ENCODE measurements at regions not wholly inside any gene's neighbourhood (a gene's known extent, or its start where the extent isn't known, plus 50 kb on each side); places are given as distances from the start of the nearest gene placed in this dataset.
A peak's percentile ranks its signal among the peaks of the same experiment; 100 is the strongest.

DNA sequence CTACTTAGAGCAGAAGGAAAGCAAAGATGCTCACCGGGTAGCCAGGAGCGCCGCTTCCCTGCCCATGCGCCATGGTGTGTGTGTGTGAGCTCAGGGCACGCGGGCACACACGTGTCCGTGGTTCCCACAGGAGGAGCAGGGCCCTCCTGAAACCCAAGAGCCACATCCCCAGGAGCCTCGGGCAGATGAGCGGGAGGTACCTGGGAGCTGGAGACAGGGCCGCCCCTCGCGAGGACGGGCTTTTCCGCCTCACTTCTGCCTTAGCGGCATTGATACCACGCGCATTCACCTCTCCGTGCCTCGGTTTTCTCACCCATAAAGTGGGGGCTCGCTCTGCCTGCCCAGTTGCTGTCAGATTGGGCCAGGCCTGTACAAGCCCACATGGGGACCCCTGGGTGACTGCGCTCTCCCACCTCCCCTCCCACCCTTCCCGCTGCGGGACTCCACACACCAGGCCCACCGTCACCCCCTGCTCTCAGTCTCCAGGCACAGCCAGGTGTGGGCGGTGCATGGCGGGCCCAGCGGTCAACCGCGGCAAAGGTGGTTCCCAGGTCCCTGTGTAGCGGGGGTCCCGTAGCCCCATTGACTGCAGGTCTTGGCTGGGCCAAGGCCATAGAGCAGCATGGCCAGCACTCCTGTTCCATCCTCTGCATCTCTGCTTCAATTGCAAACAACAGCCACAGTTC is 66.3 kb downstream of the SIK1 start:
- Histone ChIP-seq H3K4me3 (no peak overlapping the region), H3K9me3 (no peaks in the 10 kb centered on the region), H3K27ac (peak overlapping the region; percentile 78 to 85 (median 82)), H3K36me3 (no peaks in the 10 kb centered on the region), H3K4me1 (peaks cover 0 to 13% (median 8%) of the 10 kb centered on the region in 4 donors), H3K27me3 (no peaks in the 10 kb centered on the region)
- no peak for DNase-seq
- TF ChIP-seq, protein P1, sequence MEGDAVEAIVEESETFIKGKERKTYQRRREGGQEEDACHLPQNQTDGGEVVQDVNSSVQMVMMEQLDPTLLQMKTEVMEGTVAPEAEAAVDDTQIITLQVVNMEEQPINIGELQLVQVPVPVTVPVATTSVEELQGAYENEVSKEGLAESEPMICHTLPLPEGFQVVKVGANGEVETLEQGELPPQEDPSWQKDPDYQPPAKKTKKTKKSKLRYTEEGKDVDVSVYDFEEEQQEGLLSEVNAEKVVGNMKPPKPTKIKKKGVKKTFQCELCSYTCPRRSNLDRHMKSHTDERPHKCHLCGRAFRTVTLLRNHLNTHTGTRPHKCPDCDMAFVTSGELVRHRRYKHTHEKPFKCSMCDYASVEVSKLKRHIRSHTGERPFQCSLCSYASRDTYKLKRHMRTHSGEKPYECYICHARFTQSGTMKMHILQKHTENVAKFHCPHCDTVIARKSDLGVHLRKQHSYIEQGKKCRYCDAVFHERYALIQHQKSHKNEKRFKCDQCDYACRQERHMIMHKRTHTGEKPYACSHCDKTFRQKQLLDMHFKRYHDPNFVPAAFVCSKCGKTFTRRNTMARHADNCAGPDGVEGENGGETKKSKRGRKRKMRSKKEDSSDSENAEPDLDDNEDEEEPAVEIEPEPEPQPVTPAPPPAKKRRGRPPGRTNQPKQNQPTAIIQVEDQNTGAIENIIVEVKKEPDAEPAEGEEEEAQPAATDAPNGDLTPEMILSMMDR (IDR thresholded peaks at IDR 0.05), result no peak
- no peak for TF ChIP-seq POLR2A (IDR thresholded peaks at IDR 0.05)

GRCh38 chr21:43358940-43359822 is 67.8 kb downstream of the SIK1 start:
- Histone ChIP-seq H3K36me3 (no peaks in the 10 kb centered on the region), H3K4me3 (no peak overlapping the region), H3K27ac (no peak overlapping the region), H3K27me3 (no peaks in the 10 kb centered on the region), H3K9me3 (no peaks in the 10 kb centered on the region), H3K4me1 (peaks cover 0 to 18% (median 9%) of the 10 kb centered on the region in 4 donors)
- no peak for DNase-seq
- no peak for TF ChIP-seq POLR2A (IDR thresholded peaks at IDR 0.05)

GRCh38 chr21:43357715-43358430 is 69.1 kb downstream of the SIK1 start:
- Histone ChIP-seq H3K4me3 (no peak overlapping the region), H3K27ac (no peak overlapping the region), H3K9me3 (no peaks in the 10 kb centered on the region), H3K36me3 (no peaks in the 10 kb centered on the region), H3K4me1 (peaks cover 0 to 25% (median 6%) of the 10 kb centered on the region in 4 donors), H3K27me3 (no peaks in the 10 kb centered on the region)
- TF ChIP-seq, protein P1 (IDR thresholded peaks at IDR 0.05), result no peak
- no peak for TF ChIP-seq POLR2A (IDR thresholded peaks at IDR 0.05)
- no peak for DNase-seq

GRCh38 chr21:43355925-43356289 is 71.0 kb downstream of the SIK1 start:
- H3K4me1 ChIP-seq, result peaks cover 0 to 12% (median 2%) of the 10 kb centered on the region in 4 donors
- no peaks in the 10 kb centered on the region for H3K27me3 ChIP-seq
- DNase-seq, result peak in 2 of 3 donors; percentile 49 to 67
- no peaks in the 10 kb centered on the region for H3K36me3 ChIP-seq
- TF ChIP-seq, protein P1 (IDR thresholded peaks at IDR 0.05), result peak in 1 of 6 experiments; percentile 13
- TF ChIP-seq POLR2A (IDR thresholded peaks at IDR 0.05), result no peak
- H3K9me3 ChIP-seq, result no peaks in the 10 kb centered on the region
- no peak overlapping the region for H3K4me3 ChIP-seq
- peak overlapping the region in 1 of 4 donors; percentile 58 for H3K27ac ChIP-seq

- Histone ChIP-seq H3K27ac (peak overlapping the region in 1 of 4 donors; percentile 58), H3K27me3 (no peaks in the 10 kb centered on the region), H3K9me3 (no peaks in the 10 kb centered on the region), H3K36me3 (no peaks in the 10 kb centered on the region), H3K4me1 (peaks cover 0 to 12% (median 2%) of the 10 kb centered on the region in 4 donors), H3K4me3 (no peak overlapping the region)
- peak in 1 of 3 donors; percentile 46 for DNase-seq
- TF ChIP-seq, protein P1 (IDR thresholded peaks at IDR 0.05), result no peak
- no peak for TF ChIP-seq POLR2A (IDR thresholded peaks at IDR 0.05)
Measured at GRCh38 chr21:43355266-43355924, 71.5 kb downstream of the SIK1 start.
